NT2/D1 (cell line): ENCODE measurements at regions not wholly inside any gene's neighbourhood (a gene's known extent, or its start where the extent isn't known, plus 50 kb on each side); places are given as distances from the start of the nearest gene placed in this dataset.

ENCODE experiments used
- DNase-seq: peaks from one replicate; pipeline ENCODE4 v3.0.0-alpha.2; 2011; ENCODE audit warnings: low read depth, low spot score
- H3K27me3 ChIP-seq: 2 replicates; pipeline ENCODE4 v1.6.0; 2011; ENCODE audit warnings: mild to moderate bottlenecking; ENCODE audit not compliant: insufficient read length, insufficient read depth
- H3K36me3 ChIP-seq: 2 replicates; pipeline ENCODE4 v1.6.1; 2011; ENCODE audit warnings: mild to moderate bottlenecking, low read length, mixed read lengths; ENCODE audit not compliant: insufficient read depth, insufficient read length
- H3K4me1 ChIP-seq: 2 replicates; pipeline ENCODE4 v1.5.1; 2011; ENCODE audit not compliant: insufficient read depth, insufficient read length
- H3K4me3 ChIP-seq: 2 replicates; pipeline ENCODE4 v1.5.1; 2011; ENCODE audit warnings: low read depth; ENCODE audit not compliant: insufficient read length
- H3K9ac ChIP-seq: 2 replicates; pipeline ENCODE4 v1.6.0; 2011; ENCODE audit warnings: low read depth; ENCODE audit not compliant: insufficient read length
- H3K9me3 ChIP-seq: 2 replicates; pipeline ENCODE4 v1.5.1; 2011; ENCODE audit warnings: mild to moderate bottlenecking, low read length; ENCODE audit not compliant: insufficient read depth
- SUZ12 ChIP-seq: IDR thresholded peaks from 2 replicates; pipeline ENCODE4 v1.6.1; 2011; ENCODE audit not compliant: insufficient read length, insufficient read depth; ENCODE audit errors: extremely low read depth
- YY1 ChIP-seq: IDR thresholded peaks from 2 replicates; pipeline ENCODE4 v1.6.1; 2011; ENCODE audit not compliant: insufficient read length, insufficient read depth
- ZNF274 ChIP-seq: IDR thresholded peaks from 2 replicates; pipeline ENCODE4 v1.6.1; 2011; ENCODE audit warnings: mild to moderate bottlenecking, low read depth, low read length

GRCh38 chr3:65186268-65186667 is 498.5 kb upstream of the ADAMTS9 start:
- DNase-seq, result no peak
- 0 out of 2 replicates have a peak, but pooled peaks cover 7% of the 10 kb centered on the region for H3K9me3 ChIP-seq
- no peak for TF ChIP-seq ZNF274
- H3K36me3 ChIP-seq, result no peaks in the 10 kb centered on the region
- H3K9ac ChIP-seq, result no peak overlapping the region
- no peaks in the 10 kb centered on the region for H3K27me3 ChIP-seq
- no peaks in the 10 kb centered on the region for H3K4me1 ChIP-seq
- H3K4me3 ChIP-seq, result no peak overlapping the region

DNA sequence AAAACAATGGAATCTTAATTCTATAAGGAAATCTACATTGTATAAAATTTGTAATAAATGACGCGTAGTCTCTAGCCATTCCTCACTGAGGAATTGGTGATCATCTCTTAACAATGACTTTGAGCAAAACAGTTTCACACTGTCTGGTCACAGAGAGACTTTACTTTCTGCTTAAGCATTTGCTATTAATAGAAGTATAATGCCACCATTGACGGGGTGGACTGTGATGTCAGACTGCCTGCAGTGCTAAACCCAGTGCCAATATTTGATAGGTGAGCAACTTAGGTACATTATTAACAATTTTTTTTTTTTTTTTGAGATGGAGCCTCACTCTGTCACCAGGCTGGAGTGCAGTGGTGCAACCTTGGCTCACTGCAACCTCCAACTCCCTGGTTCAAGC is 494.9 kb upstream of the ADAMTS9 start:
- H3K4me3 ChIP-seq, result no peak overlapping the region
- 0 out of 2 replicates have a peak, but pooled peaks cover 7% of the 10 kb centered on the region for H3K9me3 ChIP-seq
- H3K4me1 ChIP-seq, result no peaks in the 10 kb centered on the region
- no peaks in the 10 kb centered on the region for H3K27me3 ChIP-seq
- H3K9ac ChIP-seq, result no peak overlapping the region
- no peak for DNase-seq
- no peaks in the 10 kb centered on the region for H3K36me3 ChIP-seq
- no peak for TF ChIP-seq SUZ12
- TF ChIP-seq ZNF274, result no peak
- no peak for TF ChIP-seq YY1

DNA sequence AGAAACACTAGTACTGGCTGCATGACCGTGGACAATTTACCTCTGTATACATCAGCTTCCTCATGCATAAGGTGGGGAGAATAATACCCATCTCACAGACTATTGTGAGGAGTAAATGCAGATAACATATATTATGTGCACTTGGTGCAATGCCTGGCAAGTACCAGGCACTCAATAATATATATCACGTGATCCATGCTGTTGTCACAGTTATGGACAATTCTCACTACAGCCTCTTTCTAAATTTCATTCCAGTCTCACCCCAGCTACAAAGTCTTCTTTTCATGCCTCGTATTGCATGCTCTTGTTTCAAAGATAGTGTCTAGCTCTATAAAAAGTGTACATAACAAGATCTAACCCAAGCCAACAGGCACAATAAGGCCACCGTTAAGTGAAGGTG is 494.3 kb upstream of the ADAMTS9 start:
- Histone ChIP-seq H3K4me1 (no peaks in the 10 kb centered on the region), H3K4me3 (no peak overlapping the region), H3K9ac (no peak overlapping the region), H3K9me3 (0 out of 2 replicates have a peak, but pooled peaks cover 7% of the 10 kb centered on the region), H3K27me3 (no peaks in the 10 kb centered on the region), H3K36me3 (no peaks in the 10 kb centered on the region)
- no peak for DNase-seq
- no peak for TF ChIP-seq SUZ12
- no peak for TF ChIP-seq ZNF274
- TF ChIP-seq YY1, result no peak

- no peaks in the 10 kb centered on the region for H3K36me3 ChIP-seq
- no peaks in the 10 kb centered on the region for H3K27me3 ChIP-seq
- 0 out of 2 replicates have a peak, but pooled peaks cover 3% of the 10 kb centered on the region for H3K9me3 ChIP-seq
- no peaks in the 10 kb centered on the region for H3K4me1 ChIP-seq
- H3K4me3 ChIP-seq, result no peak overlapping the region
- no peak for TF ChIP-seq ZNF274
- no peak for TF ChIP-seq YY1
- no peak for TF ChIP-seq SUZ12
- no peak overlapping the region for H3K9ac ChIP-seq
- no peak for DNase-seq
Measured at GRCh38 chr3:65181391-65181871, 493.6 kb upstream of the ADAMTS9 start.

DNA sequence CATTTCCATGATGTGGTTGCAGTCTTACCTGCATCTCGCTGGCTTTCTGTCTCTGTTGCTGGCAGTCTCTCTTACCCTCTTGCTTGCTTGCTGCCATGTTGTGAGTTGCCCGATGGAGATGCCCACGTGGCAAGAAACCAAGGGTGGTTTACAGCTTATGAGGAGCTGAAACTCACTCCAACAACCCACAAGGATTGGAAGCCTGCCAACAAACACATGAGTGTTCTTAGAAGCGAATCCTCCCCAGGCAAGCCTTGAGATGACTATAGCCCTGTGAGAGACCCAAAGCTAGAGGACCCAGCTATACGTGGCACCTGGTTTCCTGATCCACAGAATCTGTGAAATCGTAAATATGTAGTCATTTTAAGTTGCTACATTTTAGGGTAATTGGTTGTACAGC is 490.9 kb upstream of the ADAMTS9 start:
- Histone ChIP-seq H3K9ac (no peak overlapping the region), H3K4me3 (no peak overlapping the region), H3K9me3 (no peaks in the 10 kb centered on the region), H3K4me1 (no peaks in the 10 kb centered on the region), H3K27me3 (no peaks in the 10 kb centered on the region), H3K36me3 (no peaks in the 10 kb centered on the region)
- TF ChIP-seq ZNF274 (no peak), YY1 (no peak), SUZ12 (no peak)
- DNase-seq, result no peak

DNA sequence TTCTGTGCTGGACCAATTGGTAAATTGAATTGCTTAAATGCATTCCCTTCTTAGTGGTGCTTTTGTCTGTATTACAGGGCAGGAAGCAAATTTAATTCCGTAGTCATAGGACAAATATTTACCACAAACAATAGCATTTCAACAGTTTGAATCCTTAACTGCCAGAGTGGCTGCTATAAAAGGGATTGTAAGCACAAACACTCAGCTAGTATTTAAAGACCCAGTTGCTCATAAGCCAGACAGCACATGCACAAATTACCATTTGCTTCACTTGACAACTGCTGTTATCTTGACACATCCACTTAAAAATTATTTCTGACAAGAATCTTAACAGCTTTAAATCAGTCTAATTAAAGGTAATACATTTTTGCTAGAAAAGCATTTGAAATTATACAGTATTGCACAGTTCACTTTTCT is 490.2 kb upstream of the ADAMTS9 start:
- H3K9ac ChIP-seq, result no peak overlapping the region
- TF ChIP-seq ZNF274 (no peak), SUZ12 (no peak)
- H3K4me1 ChIP-seq, result no peaks in the 10 kb centered on the region
- no peaks in the 10 kb centered on the region for H3K36me3 ChIP-seq
- no peak for DNase-seq
- no peaks in the 10 kb centered on the region for H3K27me3 ChIP-seq
- H3K9me3 ChIP-seq, result no peaks in the 10 kb centered on the region
- no peak overlapping the region for H3K4me3 ChIP-seq

- Histone ChIP-seq H3K9ac (no peak overlapping the region), H3K4me3 (no peak overlapping the region), H3K4me1 (no peaks in the 10 kb centered on the region), H3K9me3 (no peaks in the 10 kb centered on the region), H3K36me3 (no peaks in the 10 kb centered on the region), H3K27me3 (no peaks in the 10 kb centered on the region)
- DNase-seq, result no peak
- no peak for TF ChIP-seq SUZ12
- no peak for TF ChIP-seq YY1
- no peak for TF ChIP-seq ZNF274
Measured at GRCh38 chr3:65174713-65175112, 486.9 kb upstream of the ADAMTS9 start.

- TF ChIP-seq YY1 (no peak), ZNF274 (no peak), SUZ12 (no peak)
- DNase-seq, result no peak
- no peak overlapping the region for H3K4me3 ChIP-seq
Measured at GRCh38 chr3:65173841-65174240, 486.0 kb upstream of the ADAMTS9 start.

More at GRCh38 chr3:65173841-65174240, 486.0 kb upstream of the ADAMTS9 start:
- Histone ChIP-seq H3K9ac (no peak overlapping the region), H3K36me3 (no peaks in the 10 kb centered on the region), H3K27me3 (no peaks in the 10 kb centered on the region), H3K4me1 (no peaks in the 10 kb centered on the region), H3K9me3 (no peaks in the 10 kb centered on the region)
